ENCODE measurements at regions not wholly inside any gene's neighbourhood (a gene's known extent, or its start where the extent isn't known, plus 50 kb on each side); places are given as distances from the start of the nearest gene placed in this dataset.

DNA sequence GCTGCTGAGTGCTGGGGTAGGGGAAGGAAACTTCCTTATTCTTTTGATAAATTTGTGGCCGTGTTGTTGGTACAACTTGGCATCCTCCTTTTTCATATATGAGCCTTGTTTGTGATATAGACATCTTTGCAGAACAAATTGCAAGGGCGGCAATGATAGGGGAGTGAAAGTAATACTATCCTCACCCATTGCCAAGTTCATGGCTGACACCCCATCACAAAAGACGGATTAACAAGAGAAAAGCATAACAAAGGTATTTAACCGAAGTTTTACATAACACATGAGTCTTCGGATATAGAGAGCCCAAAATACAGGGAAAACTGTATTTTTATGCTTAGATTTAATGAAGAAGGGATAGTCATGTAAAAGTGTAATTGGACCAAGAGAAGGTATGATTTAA, 86.3 kb upstream of the TMPRSS2 start:
- DNase-seq (ENCODE audit: low read depth), result no peak
- no peak overlapping the region for H3K4me3 ChIP-seq (ENCODE audit: low read depth, low read length)
- TF ChIP-seq, protein P1, sequence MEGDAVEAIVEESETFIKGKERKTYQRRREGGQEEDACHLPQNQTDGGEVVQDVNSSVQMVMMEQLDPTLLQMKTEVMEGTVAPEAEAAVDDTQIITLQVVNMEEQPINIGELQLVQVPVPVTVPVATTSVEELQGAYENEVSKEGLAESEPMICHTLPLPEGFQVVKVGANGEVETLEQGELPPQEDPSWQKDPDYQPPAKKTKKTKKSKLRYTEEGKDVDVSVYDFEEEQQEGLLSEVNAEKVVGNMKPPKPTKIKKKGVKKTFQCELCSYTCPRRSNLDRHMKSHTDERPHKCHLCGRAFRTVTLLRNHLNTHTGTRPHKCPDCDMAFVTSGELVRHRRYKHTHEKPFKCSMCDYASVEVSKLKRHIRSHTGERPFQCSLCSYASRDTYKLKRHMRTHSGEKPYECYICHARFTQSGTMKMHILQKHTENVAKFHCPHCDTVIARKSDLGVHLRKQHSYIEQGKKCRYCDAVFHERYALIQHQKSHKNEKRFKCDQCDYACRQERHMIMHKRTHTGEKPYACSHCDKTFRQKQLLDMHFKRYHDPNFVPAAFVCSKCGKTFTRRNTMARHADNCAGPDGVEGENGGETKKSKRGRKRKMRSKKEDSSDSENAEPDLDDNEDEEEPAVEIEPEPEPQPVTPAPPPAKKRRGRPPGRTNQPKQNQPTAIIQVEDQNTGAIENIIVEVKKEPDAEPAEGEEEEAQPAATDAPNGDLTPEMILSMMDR (IDR thresholded peaks at IDR 0.05; ENCODE audit: control insufficient read depth, extremely low read depth, insufficient read depth), result no peak

DNA sequence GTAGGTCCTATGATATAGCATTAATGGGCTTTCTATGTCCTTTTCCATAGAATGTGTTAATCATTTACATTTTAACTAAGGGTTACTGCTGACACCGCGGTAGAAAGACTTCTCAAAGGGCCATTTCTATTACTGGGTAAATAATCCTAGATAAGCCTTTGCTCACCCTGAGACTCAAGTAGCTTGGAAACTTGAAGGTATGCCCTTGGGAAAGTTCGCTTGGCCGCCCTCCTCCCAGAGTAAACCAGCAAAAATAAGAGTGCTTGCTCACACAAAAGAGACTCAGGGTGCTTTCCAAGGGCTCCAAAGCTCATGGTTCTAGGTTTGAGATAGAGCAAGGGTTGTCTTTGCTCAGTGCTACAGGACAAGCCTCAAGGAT, 85.8 kb upstream of the TMPRSS2 start:
- no peak overlapping the region for H3K4me3 ChIP-seq (ENCODE audit: low read depth, low read length)
- TF ChIP-seq, protein P1 (IDR thresholded peaks at IDR 0.05; ENCODE audit: control insufficient read depth, extremely low read depth, insufficient read depth), result no peak
- DNase-seq (ENCODE audit: low read depth), result no peak

DNA sequence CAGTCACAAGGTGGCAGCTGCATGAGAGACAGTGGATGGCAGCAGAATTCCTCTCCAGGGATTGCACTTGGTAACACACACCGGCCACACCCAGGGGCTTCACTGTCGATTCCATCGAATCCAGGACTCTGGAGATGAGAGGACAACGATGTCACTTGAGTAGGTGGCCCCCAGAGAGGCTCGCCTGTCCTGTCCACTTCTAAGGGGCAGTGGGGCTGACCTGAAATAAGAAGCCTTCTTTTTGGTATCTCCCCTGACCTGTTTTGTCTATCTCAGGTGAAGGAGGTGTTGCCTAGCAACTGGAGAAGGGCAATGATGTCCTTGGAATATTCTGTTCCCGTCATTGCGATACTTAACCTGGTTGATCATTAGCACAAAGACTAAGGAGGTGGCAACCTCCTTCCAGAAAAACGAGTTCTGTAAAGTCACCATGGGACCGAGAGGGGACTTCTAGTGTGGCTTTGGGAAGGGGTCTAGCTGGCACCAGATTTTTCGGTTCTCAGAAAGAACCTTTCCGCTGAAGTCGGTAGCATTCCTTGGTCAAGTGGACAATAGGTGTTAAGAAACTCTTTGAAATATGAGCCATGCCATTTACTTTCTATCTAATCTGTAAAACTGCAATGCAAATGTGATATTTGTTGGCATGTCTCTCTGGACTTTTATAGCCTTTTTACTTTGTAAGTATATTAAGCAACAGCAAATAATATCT, 85.2 kb upstream of the TMPRSS2 start:
- no peak for DNase-seq (ENCODE audit: low read depth)
- H3K4me3 ChIP-seq (ENCODE audit: low read depth, low read length), result no peak overlapping the region
- TF ChIP-seq, protein P1 (IDR thresholded peaks at IDR 0.05; ENCODE audit: control insufficient read depth, extremely low read depth, insufficient read depth), result no peak

DNA sequence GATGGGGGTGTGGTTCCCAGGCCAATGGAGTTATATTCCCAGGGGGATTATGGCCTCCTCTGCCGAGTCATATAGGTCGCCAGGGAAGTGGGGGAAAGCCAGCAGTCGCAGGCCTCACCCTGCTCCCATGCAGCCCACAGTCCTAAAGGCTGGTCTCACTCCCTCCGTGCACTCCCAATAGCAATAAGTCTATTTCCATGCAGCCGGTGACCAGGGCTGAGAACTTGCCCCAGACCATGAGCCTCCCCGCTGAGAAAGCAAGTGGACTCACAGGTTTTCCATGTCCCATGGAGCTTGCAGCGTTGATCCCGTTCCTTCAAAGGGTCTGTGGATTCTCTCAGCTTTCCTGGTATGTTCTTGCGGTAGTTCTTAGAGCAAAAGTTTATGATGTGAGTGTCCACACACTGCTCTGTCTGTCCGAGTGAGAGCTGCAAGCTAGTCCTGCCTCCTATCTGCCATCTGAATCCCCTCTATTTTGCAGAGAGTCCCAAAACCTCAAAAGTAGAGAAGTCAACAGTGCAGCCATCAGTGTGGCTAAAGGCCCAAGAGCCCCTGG, 81.7 kb upstream of the TMPRSS2 start:
- H3K4me3 ChIP-seq (ENCODE audit: low read depth, low read length), result no peak overlapping the region
- TF ChIP-seq, protein P1 (IDR thresholded peaks at IDR 0.05; ENCODE audit: control insufficient read depth, extremely low read depth, insufficient read depth), result no peak
- no peak for DNase-seq (ENCODE audit: low read depth)

DNA sequence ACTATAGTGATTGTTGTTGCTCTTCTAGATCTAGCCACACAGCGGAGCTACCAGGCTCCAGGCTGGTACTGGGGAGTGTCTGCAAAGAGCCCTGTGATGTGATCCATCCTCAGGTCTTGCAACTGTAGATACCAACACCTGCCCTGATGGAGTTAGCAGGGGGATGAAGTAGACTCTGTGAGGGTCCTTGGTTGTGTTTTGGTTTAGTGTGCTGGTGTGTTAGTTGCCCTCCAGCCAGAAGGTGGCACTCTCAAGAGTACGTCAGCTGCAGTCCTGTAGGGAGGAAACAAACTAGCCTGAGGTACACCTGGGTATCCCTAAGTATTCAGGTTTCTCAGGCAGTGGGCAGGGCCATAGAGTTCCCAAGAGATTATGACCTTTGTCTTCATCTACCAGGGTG, 81.2 kb upstream of the TMPRSS2 start:
- H3K4me3 ChIP-seq (ENCODE audit: low read depth, low read length), result no peak overlapping the region
- no peak for DNase-seq (ENCODE audit: low read depth)
- TF ChIP-seq, protein P1 (IDR thresholded peaks at IDR 0.05; ENCODE audit: control insufficient read depth, extremely low read depth, insufficient read depth), result peak; percentile 14; the same call in 1 of the 2 replicates

DNA sequence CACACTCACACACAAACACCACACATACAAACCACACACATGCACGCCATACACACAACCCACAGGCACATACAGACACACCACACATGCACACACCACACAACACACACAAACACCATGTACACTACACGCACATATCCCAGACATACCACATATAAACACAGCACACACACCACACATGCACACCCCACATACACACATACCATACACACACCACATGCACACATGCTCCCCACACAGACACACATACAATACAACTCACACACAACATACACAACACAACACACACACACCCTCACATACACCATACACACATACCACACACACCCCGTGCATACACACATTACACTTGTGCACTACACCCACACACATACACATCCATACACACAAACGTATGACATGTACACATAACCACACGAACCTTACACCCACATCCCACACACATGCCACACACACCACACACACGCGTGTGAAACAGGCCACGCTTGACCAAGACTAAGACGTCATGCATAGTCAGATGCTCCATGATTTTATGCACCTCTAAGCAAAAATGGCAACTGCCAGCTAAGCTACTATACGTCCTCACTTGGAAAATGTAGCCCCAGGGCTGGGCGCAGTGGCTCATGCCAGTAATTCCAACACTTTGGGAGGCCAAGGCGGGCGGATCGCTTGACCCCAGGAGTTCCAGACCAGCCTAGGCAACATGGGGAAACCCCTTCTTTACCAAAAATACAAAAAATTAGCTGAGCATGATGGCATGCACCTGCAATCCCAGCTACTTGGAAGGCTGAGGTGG, 77.4 kb upstream of the TMPRSS2 start:
- TF ChIP-seq, protein P1 (IDR thresholded peaks at IDR 0.05; ENCODE audit: control insufficient read depth, extremely low read depth, insufficient read depth), result no peak
- no peak for DNase-seq (ENCODE audit: low read depth)

More for the DNA sequence above, 77.4 kb upstream of the TMPRSS2 start:
- no peak overlapping the region for H3K4me3 ChIP-seq (ENCODE audit: low read depth, low read length)

Measured in LNCaP clone FGC (cell line).